PC-3 (cell line): ENCODE measurements at regions not wholly inside any gene's neighbourhood (a gene's known extent, or its start where the extent isn't known, plus 50 kb on each side); places are given as distances from the start of the nearest gene placed in this dataset.

Experiments used
- ATAC-seq: fragments of 200-7000 bp; cut with Tn5 transposase; 2 replicates; pipeline ENCODE4 v1.9.1; 2020; ENCODE audit warnings: mild to moderate bottlenecking, moderate library complexity
- BruUV-seq: library from RNA; stranded (reverse); fragments of 400-500 nt; replicated peaks from 2 replicates; lab custom pipeline; 2021; lab: Mats Ljungman, UMichigan
- CTCF ChIA-PET: fragments of 300-600 bp; sonication (Branson Sonifier 250); formaldehyde crosslinking; loops from one replicate; lab custom pipeline; 2022; ENCODE audit warnings: antibody characterized with exemption; lab: Charles Lee
- POLR2A ChIA-PET: fragments of 300-600 bp; sonication (Branson Sonifier 250); formaldehyde crosslinking; loops from one replicate; lab custom pipeline; 2022; ENCODE audit warnings: antibody characterized with exemption; ENCODE audit not compliant: unreplicated experiment; lab: Charles Lee
- DNase-seq: peaks from one replicate; pipeline ENCODE4 v3.0.0-alpha.2; 2015
- H2AFZ ChIP-seq: fragments of 300-600 bp; sonication (generic); 2 replicates; pipeline ENCODE4 v1.6.0; 2016; ENCODE audit warnings: antibody characterized with exemption, low read length
- H3F3A ChIP-seq: fragments of 300-600 bp; sonication (generic); one replicate; pipeline ENCODE4 v1.6.0; 2017; ENCODE audit warnings: antibody characterized with exemption, low read length, control low read depth, mild to moderate bottlenecking; ENCODE audit not compliant: unreplicated experiment
- H3K27ac ChIP-seq: fragments of 300-600 bp; sonication (generic); 2 replicates; pipeline ENCODE4 v1.5.1; 2016; ENCODE audit warnings: mild to moderate bottlenecking, low read length
- H3K27me3 ChIP-seq: fragments of 300-600 bp; sonication (generic); 2 replicates; pipeline ENCODE4 v1.6.1; 2016; ENCODE audit warnings: low read length, mixed read lengths
- H3K36me3 ChIP-seq: fragments of 300-600 bp; sonication (generic); 2 replicates; pipeline ENCODE4 v1.6.1; 2016; ENCODE audit warnings: low read depth, mixed run types, low read length, mixed read lengths
- H3K4me1 ChIP-seq: fragments of 300-600 bp; sonication (generic); 2 replicates; pipeline ENCODE4 v1.5.1; 2016; ENCODE audit warnings: low read length; ENCODE audit not compliant: insufficient read depth
- H3K4me2 ChIP-seq: fragments of 300-600 bp; sonication (generic); 2 replicates; pipeline ENCODE4 v1.6.0; 2016; ENCODE audit warnings: low read length
- H3K4me3 ChIP-seq: fragments of 300-600 bp; sonication (generic); 2 replicates; pipeline ENCODE4 v1.5.1; 2016; ENCODE audit warnings: mild to moderate bottlenecking, low read length, mixed read lengths
- H3K79me2 ChIP-seq: fragments of 300-600 bp; sonication (generic); 2 replicates; pipeline ENCODE4 v1.6.1; 2017; ENCODE audit warnings: low read length, mixed read lengths
- H3K9ac ChIP-seq: fragments of 300-600 bp; sonication (generic); 2 replicates; pipeline ENCODE4 v1.6.0; 2016; ENCODE audit warnings: mild to moderate bottlenecking, low read length
- H3K9me2 ChIP-seq: fragments of 300-600 bp; sonication (generic); replicated peaks from 2 replicates; pipeline ENCODE4 v1.6.1; 2016; ENCODE audit warnings: mixed run types, low read length, mixed read lengths
- H3K9me3 ChIP-seq: fragments of 300-600 bp; sonication (generic); 2 replicates; pipeline ENCODE4 v1.6.1; 2016; ENCODE audit warnings: low read length, mixed read lengths
- H4K20me1 ChIP-seq: fragments of 300-600 bp; sonication (generic); 2 replicates; pipeline ENCODE4 v1.6.1; 2016; ENCODE audit warnings: low read length, mixed read lengths
- EZH2 ChIP-seq: fragments of 300-600 bp; sonication (generic); IDR thresholded peaks from one replicate; pipeline ENCODE4 v1.6.1; 2017; ENCODE audit warnings: antibody characterized with exemption, mild to moderate bottlenecking, low read length; ENCODE audit not compliant: unreplicated experiment
- EZH2phosphoT487 ChIP-seq: fragments of 300-600 bp; sonication (generic); IDR thresholded peaks from 2 replicates; pipeline ENCODE4 v1.6.1; 2018; ENCODE audit warnings: mild to moderate bottlenecking, antibody characterized with exemption, low read length, borderline replicate concordance
- intact Hi-C: fragments of 100-400 bp; cut with micrococcal nuclease; formaldehyde crosslinking; loops from 2 replicates; pipeline ENCODE4 v1.9.0; 2023
- TF ChIP-seq, protein P1 (sequence below): fragments of 300-600 bp; sonication (generic); conservative IDR thresholded peaks from 2 replicates; pipeline ENCODE4 v1.5.1; 2017; ENCODE audit warnings: antibody characterized with exemption, low read depth, mild to moderate bottlenecking, low read length

DNA sequence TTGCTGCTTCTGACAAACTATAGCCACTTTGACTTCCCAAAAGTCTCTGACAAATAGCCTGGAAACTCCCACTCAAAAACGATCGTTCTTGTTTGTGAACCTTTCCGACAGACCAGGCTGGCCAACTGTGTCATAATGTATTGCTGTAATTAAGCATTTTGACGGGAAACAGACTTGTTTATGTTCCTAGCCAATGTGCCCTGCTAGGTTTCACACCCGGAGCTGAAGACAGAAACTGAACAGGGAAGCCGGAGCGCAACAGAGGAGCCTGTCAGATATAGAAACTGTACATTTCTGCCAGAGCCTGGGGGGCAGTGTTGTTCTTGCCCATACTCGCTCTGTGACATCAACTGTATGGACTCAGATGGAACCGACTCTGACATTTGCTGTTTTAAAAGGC, 55.3 kb upstream of the C7orf33 start:
- no peak overlapping the region for H3K4me2 ChIP-seq
- no peak overlapping the region for H2AFZ ChIP-seq
- BruUV-seq, result no TSS peak
- no peaks in the 10 kb centered on the region for H3K9me3 ChIP-seq
- H3K79me2 ChIP-seq, result no peaks in the 10 kb centered on the region
- POLR2A ChIA-PET, result no interaction called here
- ATAC-seq (no peak), DNase-seq (no peak)
- TF ChIP-seq EZH2 (no peak), EZH2phosphoT487 (no peak)
- TF ChIP-seq, protein P1, sequence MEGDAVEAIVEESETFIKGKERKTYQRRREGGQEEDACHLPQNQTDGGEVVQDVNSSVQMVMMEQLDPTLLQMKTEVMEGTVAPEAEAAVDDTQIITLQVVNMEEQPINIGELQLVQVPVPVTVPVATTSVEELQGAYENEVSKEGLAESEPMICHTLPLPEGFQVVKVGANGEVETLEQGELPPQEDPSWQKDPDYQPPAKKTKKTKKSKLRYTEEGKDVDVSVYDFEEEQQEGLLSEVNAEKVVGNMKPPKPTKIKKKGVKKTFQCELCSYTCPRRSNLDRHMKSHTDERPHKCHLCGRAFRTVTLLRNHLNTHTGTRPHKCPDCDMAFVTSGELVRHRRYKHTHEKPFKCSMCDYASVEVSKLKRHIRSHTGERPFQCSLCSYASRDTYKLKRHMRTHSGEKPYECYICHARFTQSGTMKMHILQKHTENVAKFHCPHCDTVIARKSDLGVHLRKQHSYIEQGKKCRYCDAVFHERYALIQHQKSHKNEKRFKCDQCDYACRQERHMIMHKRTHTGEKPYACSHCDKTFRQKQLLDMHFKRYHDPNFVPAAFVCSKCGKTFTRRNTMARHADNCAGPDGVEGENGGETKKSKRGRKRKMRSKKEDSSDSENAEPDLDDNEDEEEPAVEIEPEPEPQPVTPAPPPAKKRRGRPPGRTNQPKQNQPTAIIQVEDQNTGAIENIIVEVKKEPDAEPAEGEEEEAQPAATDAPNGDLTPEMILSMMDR, result no peak
- no peak overlapping the region for H3K27ac ChIP-seq
- H3K4me3 ChIP-seq, result no peak overlapping the region
- H3K27me3 ChIP-seq, result peaks cover 19% of the 10 kb centered on the region
- H3K9ac ChIP-seq, result no peak overlapping the region
- peaks cover 6% of the 10 kb centered on the region; the same call in 1 of the 2 replicates for H3K4me1 ChIP-seq
- H3F3A ChIP-seq, result no peaks in the 10 kb centered on the region
- H3K9me2 ChIP-seq, result no peaks in the 10 kb centered on the region
- intact Hi-C loops, result no loop called here
- no peaks in the 10 kb centered on the region for H4K20me1 ChIP-seq
- CTCF ChIA-PET, result no interaction called here
- H3K36me3 ChIP-seq, result no peaks in the 10 kb centered on the region

DNA sequence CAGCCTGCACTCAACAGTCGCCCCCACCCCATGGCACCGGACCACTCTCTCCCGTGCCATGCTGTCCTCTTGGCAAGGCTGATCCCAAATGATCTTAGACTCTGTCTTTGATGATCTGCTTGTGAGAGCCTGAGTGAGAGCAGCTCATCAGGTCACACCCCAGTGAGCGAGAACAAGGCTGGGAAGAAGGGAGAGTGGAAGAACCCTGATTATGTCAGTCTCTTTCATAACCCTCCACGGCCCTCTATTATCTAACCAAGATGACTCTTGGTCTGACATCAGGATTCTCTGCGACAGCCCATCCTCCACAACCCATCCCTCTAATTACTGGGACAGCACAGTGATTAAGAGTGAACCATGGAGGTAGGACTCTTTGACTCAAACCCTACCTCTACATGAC, 53.1 kb upstream of the C7orf33 start:
- H2AFZ ChIP-seq, result no peak overlapping the region
- H4K20me1 ChIP-seq, result no peaks in the 10 kb centered on the region
- DNase-seq, result no peak
- H3K36me3 ChIP-seq, result no peaks in the 10 kb centered on the region
- no peaks in the 10 kb centered on the region for H3K79me2 ChIP-seq
- ATAC-seq, result no peak
- H3K9ac ChIP-seq, result no peak overlapping the region
- H3K4me3 ChIP-seq, result no peak overlapping the region
- H3K4me1 ChIP-seq, result peaks cover 11% of the 10 kb centered on the region; the same call in 1 of the 2 replicates
- TF ChIP-seq EZH2 (no peak), EZH2phosphoT487 (no peak)
- TF ChIP-seq, protein P1, result no peak
- POLR2A ChIA-PET, result no interaction called here
- no TSS peak for BruUV-seq
- H3K9me3 ChIP-seq, result no peaks in the 10 kb centered on the region
- intact Hi-C loops, result no loop called here
- H3F3A ChIP-seq, result no peaks in the 10 kb centered on the region
- peaks cover 19% of the 10 kb centered on the region for H3K27me3 ChIP-seq
- CTCF ChIA-PET, result no interaction called here
- no peak overlapping the region for H3K4me2 ChIP-seq
- no peak overlapping the region for H3K27ac ChIP-seq
- no peaks in the 10 kb centered on the region for H3K9me2 ChIP-seq

DNA sequence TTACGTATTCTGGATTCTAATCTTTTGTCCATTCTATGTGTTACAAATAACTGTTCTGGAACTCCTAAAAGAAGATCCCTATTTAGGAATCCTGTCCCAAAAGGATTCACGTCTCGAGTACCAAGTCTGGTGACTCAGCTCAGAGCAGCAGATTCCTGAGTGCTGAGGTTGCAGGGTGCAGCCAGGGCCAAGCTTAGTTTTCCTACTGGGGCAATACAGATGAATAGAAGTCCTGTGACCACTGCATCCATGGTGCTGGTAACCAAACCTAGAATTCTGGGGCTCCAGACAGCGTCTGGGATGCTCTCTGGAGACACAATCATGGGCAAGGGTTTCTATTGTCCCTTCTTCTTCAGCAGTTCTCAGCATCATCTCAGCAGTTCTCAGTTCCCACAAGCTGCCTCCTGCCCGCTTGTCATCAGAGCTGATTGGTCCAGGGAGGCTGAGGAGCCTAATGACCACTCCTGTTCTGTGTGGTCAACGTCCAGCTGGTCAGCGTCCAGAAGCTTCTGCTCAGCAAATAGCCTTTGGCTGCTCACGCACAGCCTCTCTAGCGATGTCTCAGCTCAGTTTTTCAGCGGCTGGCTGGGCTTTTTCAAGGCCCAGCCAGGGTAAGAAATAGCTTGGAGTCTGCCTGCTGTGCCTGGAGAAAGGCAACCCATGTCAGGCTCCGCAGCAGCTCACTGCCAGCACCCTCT, 50.4 kb upstream of the C7orf33 start:
- Histone ChIP-seq H3K27me3 (peaks cover 17% of the 10 kb centered on the region), H3K9ac (no peak overlapping the region), H3K9me3 (no peaks in the 10 kb centered on the region), H3K4me2 (0 out of 2 replicates have a peak overlapping the region, but pooled peaks have one; percentile 3), H3K27ac (no peak overlapping the region), H3K36me3 (no peaks in the 10 kb centered on the region), H3K4me1 (peaks cover 11% of the 10 kb centered on the region; the same call in 1 of the 2 replicates), H3K9me2 (no peaks in the 10 kb centered on the region), H3K4me3 (no peak overlapping the region), H3K79me2 (no peaks in the 10 kb centered on the region), H3F3A (no peaks in the 10 kb centered on the region), H2AFZ (0 out of 2 replicates have a peak overlapping the region, but pooled peaks have one; percentile 9), H4K20me1 (no peaks in the 10 kb centered on the region)
- POLR2A ChIA-PET, result no interaction called here
- TF ChIP-seq EZH2, result no peak
- TF ChIP-seq, protein P1, result no peak
- no peak for TF ChIP-seq EZH2phosphoT487
- DNase-seq (peak; percentile 74), ATAC-seq (peak; percentile 97)
- CTCF ChIA-PET, result interaction anchor here (0.6 kb wide), 1 partner anchor 17 kb away, joined by 3 read pairs; no protein-coding TSS in a partner anchor
- no TSS peak for BruUV-seq
- intact Hi-C loops, result no loop called here
